Right renal pelvis (tissue), 4 donors: ENCODE measurements at regions not wholly inside any gene's neighbourhood (a gene's known extent, or its start where the extent isn't known, plus 50 kb on each side); places are given as distances from the start of the nearest gene placed in this dataset.
A peak's percentile ranks its signal among the peaks of the same experiment; 100 is the strongest.
"Not testable (repeated sequence)": the region's sequence is repeated elsewhere in the genome, so short reads cannot be mapped to it uniquely, and the experiment has no call there.

Experiments used
- DNase-seq, 4 donors: peaks; one replicate each; pipeline ENCODE4 v3.0.0-alpha.2; 2013; ENCODE audit warnings: low read depth in 4 of 4, low spot score in 3 of 4, missing footprints in 1 of 4

DNA sequence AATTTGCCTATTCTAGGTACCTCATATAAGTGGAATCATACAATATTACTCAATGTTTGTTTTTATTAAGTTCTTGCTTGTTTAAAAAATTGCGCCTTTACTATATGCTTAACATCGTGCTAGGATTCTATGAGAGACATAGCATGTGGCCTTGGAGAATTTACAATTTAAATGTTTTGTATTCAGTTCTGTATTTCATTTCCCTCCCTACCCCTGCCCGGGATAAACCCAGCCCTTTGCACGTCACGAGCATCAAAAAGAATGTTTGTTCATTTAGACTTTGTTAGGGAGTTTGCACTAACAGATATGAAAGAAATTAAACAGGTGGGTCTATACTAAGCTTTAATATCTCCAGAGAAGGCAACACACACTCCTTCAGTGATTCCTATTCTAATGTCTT lies 75.7 kb downstream of the C18orf54 start:
- no peak for DNase-seq

DNA sequence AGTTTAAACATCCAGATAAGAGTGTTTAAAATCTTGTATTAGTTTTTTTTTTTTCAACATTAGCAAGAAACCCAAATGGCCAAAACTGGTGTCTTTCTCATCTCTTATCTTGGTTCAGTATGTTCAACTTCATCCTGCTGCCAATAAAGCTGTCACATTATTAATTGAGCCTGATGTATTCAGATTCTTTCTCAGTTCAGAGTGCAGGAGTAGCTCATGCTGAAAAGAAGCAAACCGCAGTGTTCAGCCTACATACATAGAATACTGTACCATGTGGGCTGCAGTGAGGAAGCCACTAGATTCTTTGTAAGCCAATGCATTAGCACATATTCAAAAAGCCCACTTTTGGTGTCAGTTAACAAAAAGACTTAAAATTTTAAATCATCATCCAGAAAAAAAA lies 76.2 kb downstream of the C18orf54 start:
- no peak for DNase-seq

DNA sequence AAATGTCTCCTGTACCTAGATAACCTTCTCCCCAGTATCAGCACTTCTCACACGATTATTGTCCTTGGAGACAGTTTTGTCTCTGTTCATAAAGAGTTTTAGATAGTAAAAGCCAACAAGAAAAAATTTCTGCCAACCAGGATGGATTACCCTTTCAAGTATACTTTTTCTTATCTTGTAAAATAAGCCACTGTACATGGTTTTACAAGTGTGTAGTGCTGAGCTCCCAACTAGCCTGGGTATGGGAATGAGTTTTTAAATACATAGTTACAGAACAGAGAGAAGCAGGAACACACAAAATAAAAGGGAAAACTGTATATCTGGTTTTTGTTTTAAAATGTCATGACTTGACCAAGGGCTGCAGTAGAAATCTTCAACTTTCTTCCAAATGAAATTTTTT lies 76.7 kb downstream of the C18orf54 start:
- DNase-seq: no peak

DNA sequence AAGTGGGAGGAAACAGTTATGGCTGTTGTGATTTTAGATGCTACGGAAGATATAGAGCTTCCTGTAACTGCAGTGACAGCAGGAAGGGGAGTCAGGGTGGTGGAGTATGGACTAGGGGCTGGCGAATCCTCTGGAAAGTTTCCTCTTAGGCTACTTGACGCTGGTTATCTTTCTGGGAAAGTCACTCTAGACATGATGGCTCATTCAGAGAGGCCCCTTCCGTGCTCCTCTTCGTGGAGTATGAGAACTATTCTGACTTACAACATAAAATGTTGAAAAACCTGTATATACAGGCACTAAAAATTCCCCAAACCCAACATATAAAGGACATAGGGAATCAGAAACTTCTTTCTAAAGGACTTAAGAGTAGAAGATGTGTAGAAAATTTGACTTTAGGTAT lies 78.8 kb downstream of the C18orf54 start:
- no peak for DNase-seq

DNA sequence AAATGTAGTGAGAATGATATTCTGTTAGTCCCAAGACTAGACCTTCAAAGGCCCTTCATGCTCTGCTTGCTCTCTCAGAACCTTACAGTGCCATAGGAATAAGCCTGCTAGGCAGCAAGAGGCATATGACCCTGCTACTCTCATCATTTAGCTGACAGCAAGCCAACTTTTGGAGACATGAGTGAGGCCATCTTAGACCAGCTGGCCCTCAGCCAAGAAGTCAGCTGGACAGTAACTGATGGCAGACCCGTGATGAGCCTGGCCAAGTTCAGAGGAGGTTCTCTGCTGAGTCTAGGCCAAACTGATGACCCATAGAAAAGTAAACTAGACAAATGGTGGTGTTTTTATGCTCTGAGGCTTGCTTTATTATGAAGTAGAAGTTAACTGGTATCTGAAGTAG lies 82.6 kb downstream of the C18orf54 start:
- no peak for DNase-seq

DNA sequence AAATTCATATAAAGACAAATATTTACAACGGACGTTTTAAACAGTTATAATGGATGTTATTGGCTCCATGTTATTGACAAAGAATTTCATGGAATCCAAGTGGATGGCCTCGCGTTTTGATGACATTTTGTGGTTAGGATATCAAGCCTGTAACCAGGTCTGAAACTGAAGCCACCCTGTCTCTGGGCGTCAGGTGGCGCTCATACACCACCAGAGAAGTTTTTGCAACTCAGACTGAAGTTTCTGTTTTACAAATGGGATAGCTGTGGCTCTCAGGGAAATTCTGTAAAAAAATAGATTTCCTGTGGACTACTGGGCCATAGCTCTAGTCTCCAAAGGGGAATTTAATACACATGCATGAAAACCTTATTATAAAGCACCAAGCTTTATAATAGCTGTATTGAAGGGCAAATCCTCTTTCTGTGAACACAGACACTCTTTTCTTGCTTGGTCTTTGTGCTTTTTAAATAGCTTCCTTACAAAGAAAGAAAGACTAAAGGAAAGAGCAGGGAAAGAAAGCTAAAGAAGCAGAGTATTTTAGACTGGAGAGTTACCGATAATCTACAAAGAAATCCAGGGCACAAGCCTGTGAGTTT lies 86.7 kb downstream of the C18orf54 start:
- DNase-seq: peak; percentile 47 to 59 (median 52)

DNA sequence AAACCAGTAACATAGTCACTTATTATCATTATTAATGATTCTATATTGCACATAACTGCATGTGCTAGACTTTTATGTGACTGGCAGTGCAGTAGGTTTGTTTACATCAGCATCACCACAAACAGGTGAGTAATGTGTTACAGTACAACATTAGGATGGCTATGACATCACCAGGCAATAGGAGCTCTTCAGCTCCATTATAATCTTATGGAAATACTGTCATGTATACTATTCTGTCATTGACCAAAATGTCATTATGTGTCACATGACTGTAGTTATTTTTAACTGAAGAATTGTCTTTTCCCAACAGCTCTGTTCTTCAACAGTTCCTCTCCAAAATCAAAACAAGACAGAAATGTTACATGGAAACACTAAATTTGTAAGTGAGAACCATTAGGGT lies 96.3 kb downstream of the C18orf54 start:
- no peak for DNase-seq

DNA sequence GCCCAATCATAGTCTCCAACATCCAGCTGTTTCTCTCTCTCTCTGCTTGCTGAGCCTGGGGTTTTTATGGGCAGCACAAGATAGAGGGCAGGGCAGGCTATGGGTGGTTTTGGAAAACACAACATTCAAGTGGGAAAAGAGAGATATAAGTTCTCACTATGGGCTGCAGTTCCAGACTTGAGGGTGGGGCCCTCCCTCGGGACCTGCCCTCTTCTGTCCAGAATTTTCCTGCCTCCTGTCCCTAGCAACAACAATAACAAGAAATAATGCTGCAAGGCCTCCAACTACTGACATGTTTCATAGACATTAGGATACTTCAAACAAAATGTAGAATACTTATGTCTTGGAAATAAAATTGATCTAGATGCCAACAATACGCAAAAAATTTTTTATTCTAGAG lies 107.8 kb downstream of the C18orf54 start:
- no peak for DNase-seq

DNA sequence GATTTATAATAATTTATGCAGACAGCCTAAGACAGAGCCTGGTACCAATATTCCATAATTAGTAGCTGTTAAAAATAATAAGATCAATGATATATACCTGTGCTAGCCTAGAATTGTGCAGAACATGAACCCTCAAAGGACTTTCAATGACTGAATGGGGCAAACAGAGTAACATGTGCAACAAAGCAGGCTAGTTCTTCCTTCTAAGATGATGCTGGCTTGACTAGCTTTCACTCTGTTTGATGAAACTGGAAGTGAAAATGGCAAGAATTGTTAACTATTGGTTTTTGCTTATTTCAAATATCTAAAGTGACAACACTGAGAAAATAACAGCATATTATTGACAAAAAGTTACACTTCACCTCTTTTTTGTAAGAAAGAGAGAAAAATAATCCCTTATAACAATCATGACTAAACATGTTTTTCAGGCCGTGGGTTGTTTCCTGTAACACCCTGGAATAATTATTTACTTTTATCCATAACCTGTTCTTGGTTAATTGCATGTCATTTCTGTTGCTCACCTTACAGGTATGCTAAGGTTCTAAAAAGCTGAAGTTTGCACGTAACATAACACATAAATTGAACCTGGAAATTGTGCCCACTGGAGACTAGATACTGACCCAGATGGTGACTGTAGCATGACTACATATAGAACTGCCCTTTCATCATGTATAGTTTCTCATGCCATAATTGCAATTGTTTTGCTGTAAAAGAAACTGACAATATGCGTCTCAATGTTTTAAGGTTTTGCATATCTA lies 108.7 kb downstream of the C18orf54 start:
- DNase-seq: no peak

DNA sequence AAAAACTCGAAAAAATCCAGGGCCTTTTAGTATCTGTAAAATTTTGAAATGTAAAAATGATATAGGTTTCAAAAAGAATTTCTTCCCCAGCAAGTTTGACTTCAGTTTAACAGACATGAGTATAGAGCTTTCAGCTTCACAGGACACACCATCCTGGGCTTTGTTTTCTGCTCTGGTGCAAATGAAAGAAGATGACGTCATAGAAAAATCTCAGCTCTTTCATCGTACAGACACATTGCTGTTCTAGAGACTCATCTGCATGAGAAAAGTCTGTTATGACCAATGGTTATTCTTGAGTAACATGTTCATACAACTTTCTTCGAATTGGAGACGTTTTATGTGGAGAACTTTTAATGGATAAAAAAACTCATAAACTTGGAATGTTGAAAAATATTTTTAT lies 111.7 kb upstream of the DYNAP start:
- DNase-seq: no peak

DNA sequence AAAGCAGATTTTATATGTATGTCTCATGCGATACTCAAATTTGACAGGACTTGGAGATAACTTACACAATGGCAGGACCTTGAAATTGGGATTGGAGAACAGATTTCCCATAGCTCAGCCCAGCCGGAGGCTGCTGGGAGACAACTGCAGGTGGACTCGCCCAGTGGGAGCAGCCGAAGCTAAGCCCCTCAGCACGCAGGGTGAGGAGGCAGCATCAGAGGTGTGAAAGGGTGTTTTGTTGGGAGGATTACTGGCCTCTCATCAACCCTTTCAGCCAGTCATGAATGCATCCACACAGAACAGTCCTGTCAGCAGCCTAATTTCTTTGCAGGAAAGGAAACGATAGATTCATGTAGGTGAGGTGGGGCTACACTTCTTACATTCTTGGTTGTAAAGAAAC lies 110.4 kb upstream of the DYNAP start:
- no peak for DNase-seq

DNA sequence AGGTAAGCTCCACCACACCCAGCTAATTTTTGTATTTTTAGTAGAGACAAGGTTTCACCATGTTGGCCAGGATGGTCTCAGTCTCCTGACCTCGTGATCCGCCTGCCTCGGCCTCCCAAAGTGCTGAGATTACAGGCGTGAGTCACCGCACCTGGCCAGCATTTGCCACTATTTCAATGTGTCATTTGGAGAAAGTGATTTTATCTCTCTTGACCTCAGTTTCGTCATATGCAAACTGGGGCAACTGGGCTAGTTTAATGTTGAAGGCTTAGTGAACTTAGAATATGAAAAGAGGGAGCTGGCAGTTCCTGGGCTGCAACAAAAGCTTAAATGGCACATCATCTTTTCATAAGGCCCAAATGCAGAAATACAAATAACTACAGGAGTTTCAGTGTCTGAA lies 88.6 kb upstream of the DYNAP start:
- DNase-seq: not testable (repeated sequence)

DNA sequence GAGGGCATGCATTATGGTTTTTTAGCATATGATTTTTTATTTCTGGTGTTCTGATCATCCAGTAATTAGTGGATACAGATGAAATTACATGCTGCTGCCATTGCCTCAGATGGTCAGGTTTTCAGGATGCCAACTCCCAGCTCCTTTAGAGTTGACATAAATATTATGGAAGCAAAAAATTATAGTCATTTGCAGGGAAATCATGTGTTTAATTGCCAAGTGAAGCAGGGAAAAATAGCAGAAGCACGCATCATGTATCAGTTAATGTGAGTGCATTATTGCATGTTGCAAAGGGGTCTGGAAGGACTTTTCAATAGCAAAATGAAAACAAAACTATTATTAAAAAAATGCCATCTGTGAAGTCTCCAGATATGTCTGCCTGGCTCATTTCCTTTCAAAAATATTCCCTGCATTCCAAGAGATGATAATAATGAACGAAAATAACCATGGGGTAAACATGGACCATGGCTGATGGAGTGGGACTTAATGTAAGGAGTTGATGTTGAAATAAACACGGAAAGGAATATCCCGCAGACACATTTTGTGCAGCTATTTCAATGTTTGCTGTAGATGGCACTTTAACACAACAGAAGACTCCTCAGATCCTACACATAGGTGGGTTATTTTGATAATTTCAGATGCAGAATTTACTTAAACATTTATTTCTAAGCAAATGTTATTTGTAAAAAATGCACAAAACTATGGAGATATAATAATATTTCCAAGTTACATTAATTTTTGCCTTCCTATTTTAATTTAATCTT lies 87.7 kb upstream of the DYNAP start:
- DNase-seq: no peak

DNA sequence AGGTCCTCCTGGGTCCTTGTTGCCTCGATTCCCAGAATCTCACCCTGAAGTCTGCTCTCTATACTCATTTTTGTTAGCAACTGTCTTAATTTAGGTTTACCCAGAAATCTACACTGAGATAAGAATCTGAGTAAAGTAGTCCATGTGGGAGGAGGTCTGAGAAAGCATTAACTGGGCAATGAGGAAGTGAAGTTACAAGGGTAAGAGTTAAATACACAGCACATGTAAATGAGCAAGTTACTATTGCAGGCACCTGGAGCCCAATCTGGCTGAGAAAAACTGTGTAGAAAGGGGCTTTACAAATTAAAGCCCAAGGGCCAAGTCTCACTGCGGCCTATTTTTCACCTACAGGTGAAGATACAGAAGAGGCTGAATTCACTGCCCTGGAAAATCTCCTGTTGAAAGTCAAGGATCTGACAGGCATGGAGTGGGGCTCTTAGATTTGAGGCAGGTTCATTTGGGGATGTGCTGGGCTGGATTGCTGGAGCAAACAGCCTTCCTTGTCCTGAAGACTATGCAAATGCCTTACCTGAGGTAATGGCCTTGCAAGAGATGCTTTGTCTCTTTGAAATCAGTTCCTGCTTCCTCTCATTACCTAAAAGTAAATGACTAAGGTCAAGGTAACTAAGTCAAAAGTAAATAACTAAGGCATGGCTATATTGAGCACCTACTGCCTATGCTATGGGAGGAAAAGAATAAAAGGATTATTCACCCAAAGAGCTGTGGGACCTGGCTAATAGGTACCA lies 84.4 kb upstream of the DYNAP start:
- no peak for DNase-seq

DNA sequence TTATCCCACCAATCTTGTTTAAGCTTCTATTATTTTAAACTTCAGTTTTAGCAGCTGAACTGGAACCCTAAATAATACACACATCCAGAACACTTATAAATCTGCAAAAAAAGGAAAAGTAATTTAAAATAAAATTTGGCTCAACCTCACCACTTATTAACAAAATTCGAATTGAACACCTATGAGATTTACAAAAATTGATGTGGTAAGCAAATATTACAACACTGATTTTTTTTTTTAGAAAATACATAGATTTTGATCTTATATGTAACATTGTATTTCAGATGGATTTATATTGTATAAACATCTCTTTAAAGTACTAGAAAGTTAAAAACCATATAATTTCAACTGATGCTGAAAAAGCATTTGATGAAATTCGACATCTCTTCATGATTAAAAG lies 81.3 kb upstream of the DYNAP start:
- no peak for DNase-seq

DNA sequence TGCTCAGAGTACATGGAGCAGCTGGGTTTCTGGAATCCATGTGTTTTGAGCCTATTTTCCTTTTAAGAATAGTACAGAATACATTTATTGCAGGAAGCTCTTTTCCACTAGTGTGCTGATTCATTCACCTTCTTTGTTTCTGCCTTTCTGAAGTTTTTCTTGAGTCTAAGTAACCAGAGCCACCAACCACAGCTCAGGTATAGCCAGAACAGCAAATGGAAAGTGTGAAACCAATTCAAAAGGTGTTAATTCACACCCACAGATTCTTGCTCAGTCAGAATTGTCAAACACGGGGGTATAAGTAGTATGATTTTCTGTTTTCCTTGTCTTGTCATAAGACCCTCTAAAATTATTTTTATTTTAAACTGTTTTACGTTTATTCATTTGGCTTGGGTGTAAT lies 75.9 kb upstream of the DYNAP start:
- no peak for DNase-seq

DNA sequence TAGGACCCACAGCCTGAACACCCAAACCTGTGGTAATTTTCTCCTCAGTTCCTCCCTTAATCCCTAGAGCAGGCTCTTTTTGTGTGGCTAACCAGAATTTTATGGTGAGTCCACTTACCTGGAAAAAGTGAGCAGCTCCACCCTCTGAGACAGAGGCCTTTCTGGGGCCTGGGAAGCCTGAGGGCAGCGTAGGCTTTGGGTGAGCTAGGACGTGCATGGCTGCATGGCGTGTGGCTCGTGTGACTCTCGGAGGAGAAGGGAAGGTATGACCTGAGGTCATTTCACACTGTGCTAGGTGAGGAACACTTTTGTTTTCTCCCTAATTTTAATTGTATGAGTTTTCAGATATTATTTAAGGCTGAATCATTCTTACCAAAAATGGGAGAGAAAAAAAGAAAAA lies 73.5 kb upstream of the DYNAP start:
- no peak for DNase-seq

DNA sequence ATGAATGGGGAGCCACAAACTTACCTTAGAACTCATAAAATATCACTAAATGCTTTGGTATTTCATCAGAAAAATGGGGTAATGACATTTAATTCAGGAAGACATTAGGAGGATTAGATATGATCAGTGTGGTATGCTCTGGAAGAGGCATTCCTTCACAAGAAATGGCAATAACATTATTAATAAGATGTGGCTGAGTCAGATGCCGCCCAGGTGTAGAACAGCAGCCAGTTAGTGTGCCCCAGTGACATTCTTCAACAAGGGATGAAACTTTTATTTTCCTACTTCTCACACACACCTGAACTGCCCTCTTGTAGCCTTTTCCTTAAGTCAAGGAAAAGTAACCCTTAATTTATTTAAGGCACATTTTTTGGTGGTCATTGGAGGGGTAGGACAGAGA lies 69.2 kb upstream of the DYNAP start:
- DNase-seq: no peak

DNA sequence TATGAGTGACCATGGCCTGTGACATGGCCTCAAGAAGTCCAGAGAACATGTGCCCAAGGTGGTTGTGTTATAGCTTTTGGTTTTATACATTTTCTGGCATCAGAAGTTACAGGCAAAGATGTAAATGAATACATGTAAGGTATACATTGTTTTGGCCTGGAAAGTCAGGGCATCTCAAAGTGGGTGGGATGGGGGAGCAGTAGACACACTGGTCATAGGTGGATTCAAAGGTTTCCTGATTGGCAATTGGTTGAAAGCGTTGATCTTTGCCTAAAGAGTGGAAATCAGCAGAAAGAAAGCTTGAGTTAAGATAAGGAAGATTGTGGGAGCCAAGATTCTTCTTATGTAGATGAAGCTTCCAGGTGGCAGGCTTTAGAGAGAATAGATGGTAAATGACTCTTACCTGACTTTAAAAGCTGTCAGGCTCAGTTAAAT lies 62.1 kb upstream of the DYNAP start:
- DNase-seq: no peak

DNA sequence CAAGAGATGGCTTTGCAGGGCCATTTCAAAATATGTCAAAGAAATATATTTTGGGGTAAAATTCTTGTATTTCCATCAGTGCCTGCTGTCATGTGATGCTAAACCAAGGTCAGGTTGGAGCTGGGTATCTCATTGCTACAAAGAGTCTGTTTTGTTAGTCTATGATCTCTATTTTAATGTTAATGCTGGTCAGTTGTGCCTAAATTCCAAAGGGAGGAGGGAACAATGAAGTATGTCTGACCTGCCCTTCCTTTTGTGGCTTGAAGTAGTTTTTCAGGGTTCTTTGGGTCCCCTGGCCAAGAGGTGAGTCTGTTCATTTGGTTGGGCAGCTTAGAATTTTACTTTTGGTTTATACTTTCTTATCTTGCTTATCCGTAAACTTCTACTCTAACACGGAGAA lies 61.6 kb upstream of the DYNAP start:
- no peak for DNase-seq

DNA sequence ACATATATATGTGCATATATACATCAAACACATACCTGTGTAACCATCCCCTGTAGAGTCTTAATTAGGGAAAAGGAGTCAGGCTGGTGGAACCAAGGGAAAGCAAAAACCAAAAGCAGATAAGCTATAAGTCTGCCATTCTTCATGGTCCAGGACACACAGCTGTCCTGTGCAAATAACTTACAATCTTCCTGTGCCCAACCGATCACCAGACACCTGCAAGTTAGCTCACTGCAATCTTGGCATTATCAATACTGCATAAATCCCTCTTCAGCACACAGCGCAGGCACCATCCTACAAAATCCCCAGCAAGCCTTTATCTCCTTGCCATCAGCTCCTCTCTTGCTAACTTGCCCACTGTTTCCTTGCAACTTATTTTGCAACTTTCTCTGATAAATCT lies 60.8 kb upstream of the DYNAP start:
- DNase-seq: no peak
